IMR-90 (cell line): ENCODE measurements at regions not wholly inside any gene's neighbourhood (a gene's known extent, or its start where the extent isn't known, plus 50 kb on each side); places are given as distances from the start of the nearest gene placed in this dataset.

Experiments used
- ATAC-seq: fragments of 200-7000 bp; cut with Tn5 transposase; 2 replicates; pipeline ENCODE4 v1.9.1; 2020; ENCODE audit warnings: low read depth, mild to moderate bottlenecking, moderate library complexity
- BruUV-seq: library from RNA; stranded (reverse); fragments of 400-500 nt; replicated peaks from 2 replicates; lab custom pipeline; 2021; lab: Mats Ljungman, UMichigan
- CTCF ChIA-PET: fragments of 300-600 bp; formaldehyde crosslinking; extraction: SDS; loops from one replicate; lab custom pipeline; 2021; ENCODE audit warnings: antibody characterized with exemption; lab: Yijun Ruan, JAX
- POLR2A ChIA-PET: fragments of 300-600 bp; sonication (Branson Sonifier 250); formaldehyde crosslinking; loops from one replicate; lab custom pipeline; 2022; ENCODE audit warnings: antibody characterized with exemption; ENCODE audit not compliant: unreplicated experiment; lab: Charles Lee
- DNase-seq: peaks from one replicate; pipeline ENCODE4 v3.0.0; 2013
- H2AFZ ChIP-seq: replicated peaks from 2 replicates; pipeline ENCODE3; 2013; ENCODE audit warnings: low read length, mild to moderate bottlenecking; ENCODE audit not compliant: poor library complexity
- H2AK5ac ChIP-seq: 2 replicates; pipeline ENCODE4 v1.6.1; 2013; ENCODE audit warnings: low read depth, low read length, inconsistent platforms
- H2AK9ac ChIP-seq: replicated peaks from 2 replicates; pipeline ENCODE3; 2013; ENCODE audit warnings: mild to moderate bottlenecking, low read depth, low read length, moderate library complexity; ENCODE audit not compliant: poor library complexity
- H2BK120ac ChIP-seq: 2 replicates; pipeline ENCODE4 v1.6.1; 2013; ENCODE audit warnings: low read depth, low read length, inconsistent platforms
- H2BK15ac ChIP-seq: 3 replicates; pipeline ENCODE4 v1.6.1; 2013; ENCODE audit warnings: low read depth, low read length, inconsistent platforms
- H2BK20ac ChIP-seq: 2 replicates; pipeline ENCODE4 v1.6.1; 2013; ENCODE audit warnings: low read depth, mild to moderate bottlenecking, inconsistent platforms, low read length, moderate library complexity
- H2BK5ac ChIP-seq: 2 replicates; pipeline ENCODE4 v1.6.1; 2013; ENCODE audit warnings: mild to moderate bottlenecking, low read depth, low read length, inconsistent platforms; ENCODE audit not compliant: poor library complexity, severe bottlenecking
- H3K14ac ChIP-seq: replicated peaks from 2 replicates; pipeline ENCODE4 v1.6.1; 2013; ENCODE audit warnings: low read depth, low read length, inconsistent platforms
- H3K18ac ChIP-seq: 2 replicates; pipeline ENCODE4 v1.6.1; 2013; ENCODE audit warnings: low read depth, low read length, control low read depth
- H3K23ac ChIP-seq: 2 replicates; pipeline ENCODE4 v1.6.1; 2013; ENCODE audit warnings: low read depth, low read length, inconsistent platforms
- H3K27ac ChIP-seq: 2 replicates; pipeline ENCODE4 v1.5.1; 2013; ENCODE audit warnings: mild to moderate bottlenecking, control low read depth, low read length; ENCODE audit not compliant: insufficient read depth
- H3K27me3 ChIP-seq: 2 replicates; pipeline ENCODE4 v1.6.1; 2013; ENCODE audit warnings: low read length; ENCODE audit not compliant: control insufficient read depth, insufficient read depth
- H3K36me3 ChIP-seq: 2 replicates; pipeline ENCODE4 v1.6.1; 2013; ENCODE audit warnings: low read length, mixed read lengths; ENCODE audit not compliant: control insufficient read depth, insufficient read depth
- H3K4ac ChIP-seq: 2 replicates; pipeline ENCODE4 v1.6.1; 2013; ENCODE audit warnings: low read depth, low read length, inconsistent platforms
- H3K4me1 ChIP-seq: 2 replicates; pipeline ENCODE4 v1.6.1; 2013; ENCODE audit warnings: low read length, mixed read lengths; ENCODE audit not compliant: control insufficient read depth, insufficient read depth
- H3K4me2 ChIP-seq: 2 replicates; pipeline ENCODE4 v1.6.1; 2013; ENCODE audit warnings: low read depth, mild to moderate bottlenecking, control low read depth, low read length, moderate library complexity
- H3K4me3 ChIP-seq: 2 replicates; pipeline ENCODE4 v1.5.1; 2013; ENCODE audit warnings: low read depth, mild to moderate bottlenecking, control low read depth, low read length, moderate library complexity; ENCODE audit not compliant: insufficient read depth
- H3K56ac ChIP-seq: 2 replicates; pipeline ENCODE4 v1.6.1; 2013; ENCODE audit warnings: low read length, inconsistent platforms; ENCODE audit not compliant: insufficient read depth; ENCODE audit errors: extremely low read depth
- H3K79me1 ChIP-seq, 2 experiments: 2 replicates each; pipeline ENCODE4 v1.6.1; 2013; ENCODE audit warnings: low read length in 2 of 2, inconsistent platforms in 1 of 2, low read depth in 1 of 2
- H3K9ac ChIP-seq: 2 replicates; pipeline ENCODE4 v1.6.1; 2013; ENCODE audit warnings: low read depth, low read length, control low read depth
- H3K9me1 ChIP-seq: 2 replicates; pipeline ENCODE4 v1.6.1; 2013; ENCODE audit warnings: low read length, inconsistent platforms; ENCODE audit not compliant: insufficient read depth
- H3K9me3 ChIP-seq: 2 replicates; pipeline ENCODE4 v1.6.1; 2013; ENCODE audit warnings: low read length; ENCODE audit not compliant: control insufficient read depth, insufficient read depth
- H4K20me1 ChIP-seq: 2 replicates; pipeline ENCODE4 v1.6.1; 2013; ENCODE audit warnings: low read length, inconsistent platforms; ENCODE audit not compliant: insufficient read depth
- H4K5ac ChIP-seq: 2 replicates; pipeline ENCODE4 v1.6.1; 2013; ENCODE audit warnings: mild to moderate bottlenecking, low read depth, low read length, control low read depth
- H4K8ac ChIP-seq, 2 experiments: 2 replicates each; pipeline ENCODE4 v1.6.1; 2013; ENCODE audit warnings: low read depth in 2 of 2, low read length in 2 of 2, control low read depth in 1 of 2, inconsistent platforms in 1 of 2
- H4K91ac ChIP-seq: 2 replicates; pipeline ENCODE4 v1.6.1; 2013; ENCODE audit warnings: low read depth, low read length, inconsistent platforms; ENCODE audit not compliant: insufficient read depth
- BHLHE40 ChIP-seq: fragments of 150-350 bp; IDR thresholded peaks from 2 replicates; pipeline ENCODE4 v1.6.1; 2016; ENCODE audit warnings: mild to moderate bottlenecking, low read depth, low read length
- CEBPB ChIP-seq: IDR thresholded peaks from 2 replicates; pipeline ENCODE4 v1.6.1; 2012; ENCODE audit warnings: low read depth, low read length, improper control_type of control experiment
- CHD1 ChIP-seq: IDR thresholded peaks from 2 replicates; pipeline ENCODE4 v1.6.1; 2012; ENCODE audit warnings: low read depth, low read length, improper control_type of control experiment
- FOS ChIP-seq: fragments of 150-350 bp; IDR thresholded peaks from 2 replicates; pipeline ENCODE4 v1.6.1; 2016; ENCODE audit warnings: low read depth, low read length
- MAFK ChIP-seq: IDR thresholded peaks from 2 replicates; pipeline ENCODE4 v1.6.1; 2012; ENCODE audit warnings: low read depth, low read length, improper control_type of control experiment
- MAZ ChIP-seq: IDR thresholded peaks from 2 replicates; pipeline ENCODE4 v1.6.1; 2012; ENCODE audit warnings: low read depth, mild to moderate bottlenecking, low read length, improper control_type of control experiment, moderate library complexity, borderline replicate concordance
- MXI1 ChIP-seq: IDR thresholded peaks from 2 replicates; pipeline ENCODE4 v1.6.1; 2012; ENCODE audit warnings: low read depth, mild to moderate bottlenecking, low read length, moderate library complexity, borderline replicate concordance
- NFE2L2 ChIP-seq: fragments of 150-350 bp; IDR thresholded peaks from 2 replicates; pipeline ENCODE4 v1.6.1; 2016; ENCODE audit warnings: low read depth, mild to moderate bottlenecking, low read length
- POLR2A ChIP-seq: IDR thresholded peaks from 2 replicates; pipeline ENCODE4 v1.6.1; 2012; ENCODE audit warnings: mild to moderate bottlenecking, low read depth, low read length
- RAD21 ChIP-seq: IDR thresholded peaks from 2 replicates; pipeline ENCODE4 v1.6.1; 2012; ENCODE audit warnings: low read length, improper control_type of control experiment
- RCOR1 ChIP-seq: IDR thresholded peaks from 2 replicates; pipeline ENCODE4 v1.6.1; 2012; ENCODE audit warnings: mild to moderate bottlenecking, low read length, improper control_type of control experiment; ENCODE audit not compliant: insufficient replicate concordance
- RFX5 ChIP-seq: IDR thresholded peaks from 2 replicates; pipeline ENCODE4 v1.8.0; 2012; ENCODE audit warnings: low read depth, mild to moderate bottlenecking, low read length, moderate library complexity
- SMC3 ChIP-seq: fragments of 150-350 bp; IDR thresholded peaks from 2 replicates; pipeline ENCODE4 v1.6.1; 2016; ENCODE audit warnings: low read depth, mild to moderate bottlenecking, antibody characterized with exemption, low read length, moderate library complexity
- WGBS, 2 experiments: methylation state at CpG; one replicate each; pipeline versions ENCODE4 v1.1.5 to v1.1.7; 2013; ENCODE audit warnings: missing lambda C conversion rate in 2 of 2; ENCODE audit not compliant: insufficient read length in 1 of 2; ENCODE audit errors: extremely low coverage in 2 of 2; 5-methylcytosine and 5-hydroxymethylcytosine counted together
- dilution Hi-C: fragments of 300-500 bp; cut with HindIII; formaldehyde crosslinking; loops from one replicate; pipeline ENCODE4 v1.14.3; 2018; ENCODE audit warnings: low sequenced_read_pairs; ENCODE audit not compliant: unreplicated experiment
- in situ Hi-C: fragments of 300-500 bp; cut with MboI; formaldehyde crosslinking; loops from 3 replicates; pipeline ENCODE4 v1.14.3; 2019; ENCODE audit warnings: low sequenced_read_pairs, inconsistent platforms, mixed read lengths
- intact Hi-C: fragments of 100-400 bp; cut with micrococcal nuclease; formaldehyde crosslinking; loops from 2 replicates; pipeline ENCODE4 v1.10.0; 2022
- TF ChIP-seq, protein P1 (sequence below): fragments of 150-350 bp; IDR thresholded peaks from 2 replicates; pipeline ENCODE4 v1.6.1; 2017; ENCODE audit warnings: mild to moderate bottlenecking, antibody characterized with exemption, low read length, low read depth
- TF ChIP-seq, protein P2 (sequence below): fragments of 150-350 bp; IDR thresholded peaks from 2 replicates; pipeline ENCODE4 v1.6.1; 2016; ENCODE audit warnings: low read depth, mild to moderate bottlenecking, low read length, moderate library complexity, borderline replicate concordance
- TF ChIP-seq, protein P3 (sequence below): conservative IDR thresholded peaks from 2 replicates; pipeline ENCODE4 v1.5.1; 2012; ENCODE audit warnings: mild to moderate bottlenecking, low read depth, low read length, improper control_type of control experiment

DNA sequence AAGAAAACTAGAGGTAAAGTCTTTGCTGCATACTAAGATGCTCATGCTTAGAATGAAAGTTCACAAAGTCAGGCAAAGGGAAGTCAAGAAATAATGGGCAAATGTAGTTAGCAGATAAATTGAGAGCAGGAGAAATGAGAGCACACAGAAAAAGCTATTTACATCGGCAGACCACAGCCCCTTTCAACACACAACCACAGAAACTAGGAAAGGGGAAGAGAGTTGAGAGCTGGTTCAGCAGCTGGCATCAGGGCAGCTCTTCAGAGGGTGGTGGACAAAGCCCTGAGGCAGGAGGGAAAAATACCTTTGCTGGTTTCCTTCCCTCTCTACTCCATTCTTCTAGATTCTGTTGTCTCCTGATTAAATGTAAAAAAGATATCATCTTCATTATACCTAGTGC, 95.4 kb upstream of the ANO4 start:
- dilution Hi-C loops (no loop called here), intact Hi-C loops (no loop called here), in situ Hi-C loops (no loop called here)
- Histone ChIP-seq H4K91ac (no peak overlapping the region), H3K36me3 (no peaks in the 10 kb centered on the region), H4K20me1 (no peaks in the 10 kb centered on the region), H3K9me1 (no peaks in the 10 kb centered on the region), H3K27me3 (no peaks in the 10 kb centered on the region; the same call in 1 of the 2 replicates), H2BK120ac (no peak overlapping the region), H3K79me1 (no peaks in the 10 kb centered on the region), H2BK5ac (no peak overlapping the region), H3K18ac (no peak overlapping the region), H3K23ac (no peak overlapping the region), H2BK20ac (no peak overlapping the region), H3K4me3 (no peak overlapping the region), H3K14ac (no peak overlapping the region), H2AK9ac (no peak overlapping the region), H3K9ac (no peak overlapping the region), H2BK15ac (no peak overlapping the region), H3K4me1 (no peaks in the 10 kb centered on the region), H3K56ac (no peak overlapping the region), H3K4ac (no peak overlapping the region), H4K5ac (no peak overlapping the region), H3K9me3 (no peaks in the 10 kb centered on the region), H2AK5ac (no peak overlapping the region), H2AFZ (no peak overlapping the region), H3K4me2 (no peak overlapping the region), H3K27ac (no peak overlapping the region), H4K8ac (no peak overlapping the region)
- no CpG with 5 or more reads among the region's 1 CpG for WGBS, 2 experiments
- no TSS peak for BruUV-seq
- CTCF ChIA-PET, result no interaction called here
- POLR2A ChIA-PET, result no interaction called here
- no peak for TF ChIP-seq RFX5
- TF ChIP-seq POLR2A, result no peak
- TF ChIP-seq, protein P1, sequence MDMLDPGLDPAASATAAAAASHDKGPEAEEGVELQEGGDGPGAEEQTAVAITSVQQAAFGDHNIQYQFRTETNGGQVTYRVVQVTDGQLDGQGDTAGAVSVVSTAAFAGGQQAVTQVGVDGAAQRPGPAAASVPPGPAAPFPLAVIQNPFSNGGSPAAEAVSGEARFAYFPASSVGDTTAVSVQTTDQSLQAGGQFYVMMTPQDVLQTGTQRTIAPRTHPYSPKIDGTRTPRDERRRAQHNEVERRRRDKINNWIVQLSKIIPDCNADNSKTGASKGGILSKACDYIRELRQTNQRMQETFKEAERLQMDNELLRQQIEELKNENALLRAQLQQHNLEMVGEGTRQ, result no peak
- TF ChIP-seq NFE2L2, result no peak
- no peak for TF ChIP-seq CEBPB
- TF ChIP-seq RAD21, result no peak
- TF ChIP-seq BHLHE40, result no peak
- no peak for TF ChIP-seq SMC3
- no peak for TF ChIP-seq CHD1
- no peak for TF ChIP-seq MAFK
- TF ChIP-seq MXI1, result no peak
- TF ChIP-seq MAZ, result no peak
- no peak for TF ChIP-seq FOS
- no peak for TF ChIP-seq RCOR1
- TF ChIP-seq, protein P2, sequence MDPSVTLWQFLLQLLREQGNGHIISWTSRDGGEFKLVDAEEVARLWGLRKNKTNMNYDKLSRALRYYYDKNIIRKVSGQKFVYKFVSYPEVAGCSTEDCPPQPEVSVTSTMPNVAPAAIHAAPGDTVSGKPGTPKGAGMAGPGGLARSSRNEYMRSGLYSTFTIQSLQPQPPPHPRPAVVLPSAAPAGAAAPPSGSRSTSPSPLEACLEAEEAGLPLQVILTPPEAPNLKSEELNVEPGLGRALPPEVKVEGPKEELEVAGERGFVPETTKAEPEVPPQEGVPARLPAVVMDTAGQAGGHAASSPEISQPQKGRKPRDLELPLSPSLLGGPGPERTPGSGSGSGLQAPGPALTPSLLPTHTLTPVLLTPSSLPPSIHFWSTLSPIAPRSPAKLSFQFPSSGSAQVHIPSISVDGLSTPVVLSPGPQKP, result no peak
- TF ChIP-seq, protein P3, sequence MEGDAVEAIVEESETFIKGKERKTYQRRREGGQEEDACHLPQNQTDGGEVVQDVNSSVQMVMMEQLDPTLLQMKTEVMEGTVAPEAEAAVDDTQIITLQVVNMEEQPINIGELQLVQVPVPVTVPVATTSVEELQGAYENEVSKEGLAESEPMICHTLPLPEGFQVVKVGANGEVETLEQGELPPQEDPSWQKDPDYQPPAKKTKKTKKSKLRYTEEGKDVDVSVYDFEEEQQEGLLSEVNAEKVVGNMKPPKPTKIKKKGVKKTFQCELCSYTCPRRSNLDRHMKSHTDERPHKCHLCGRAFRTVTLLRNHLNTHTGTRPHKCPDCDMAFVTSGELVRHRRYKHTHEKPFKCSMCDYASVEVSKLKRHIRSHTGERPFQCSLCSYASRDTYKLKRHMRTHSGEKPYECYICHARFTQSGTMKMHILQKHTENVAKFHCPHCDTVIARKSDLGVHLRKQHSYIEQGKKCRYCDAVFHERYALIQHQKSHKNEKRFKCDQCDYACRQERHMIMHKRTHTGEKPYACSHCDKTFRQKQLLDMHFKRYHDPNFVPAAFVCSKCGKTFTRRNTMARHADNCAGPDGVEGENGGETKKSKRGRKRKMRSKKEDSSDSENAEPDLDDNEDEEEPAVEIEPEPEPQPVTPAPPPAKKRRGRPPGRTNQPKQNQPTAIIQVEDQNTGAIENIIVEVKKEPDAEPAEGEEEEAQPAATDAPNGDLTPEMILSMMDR, result no peak
- ATAC-seq (no peak), DNase-seq (no peak)
